ENCODE measurements at regions not wholly inside any gene's neighbourhood (a gene's known extent, or its start where the extent isn't known, plus 50 kb on each side); places are given as distances from the start of the nearest gene placed in this dataset.

DNA sequence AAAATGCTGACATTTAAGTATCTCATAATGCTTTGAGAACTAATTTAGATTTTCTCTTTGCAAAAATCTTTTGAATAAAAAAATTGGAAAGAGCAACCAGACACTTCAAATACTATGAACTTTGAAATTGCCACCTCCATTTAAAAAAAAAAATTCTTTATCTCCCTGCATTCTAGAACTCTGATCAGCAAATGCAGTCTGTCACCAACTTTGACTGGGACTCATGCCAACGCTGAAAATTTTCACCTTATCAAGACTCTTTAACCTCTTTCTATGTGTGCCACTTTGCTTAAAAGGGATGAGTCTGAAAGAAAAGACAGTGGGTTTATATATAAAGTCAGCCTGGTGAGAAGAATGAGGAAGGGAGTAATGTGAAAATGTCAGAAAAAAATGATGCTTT lies 191.2 kb upstream of the ARPP21 start:
- TF ChIP-seq POU2F2 (IDR thresholded peaks at IDR 0.05; ENCODE audit: low read depth, low read length) (no peak), POLR2A (IDR thresholded peaks at IDR 0.05; ENCODE audit: low read depth, low read length) (no peak), TAF1 (IDR thresholded peaks at IDR 0.05; ENCODE audit: low read depth, low read length) (no peak), POLR2AphosphoS5 (IDR thresholded peaks at IDR 0.05; ENCODE audit: low read depth, low read length) (no peak), SPI1 (IDR thresholded peaks at IDR 0.05; ENCODE audit: low read depth, low read length) (no peak), PAX5 (IDR thresholded peaks at IDR 0.05; ENCODE audit: insufficient read depth, low read length, severe bottlenecking) (no peak)
